ENCODE measurements at regions not wholly inside any gene's neighbourhood (a gene's known extent, or its start where the extent isn't known, plus 50 kb on each side); places are given as distances from the start of the nearest gene placed in this dataset.

DNA sequence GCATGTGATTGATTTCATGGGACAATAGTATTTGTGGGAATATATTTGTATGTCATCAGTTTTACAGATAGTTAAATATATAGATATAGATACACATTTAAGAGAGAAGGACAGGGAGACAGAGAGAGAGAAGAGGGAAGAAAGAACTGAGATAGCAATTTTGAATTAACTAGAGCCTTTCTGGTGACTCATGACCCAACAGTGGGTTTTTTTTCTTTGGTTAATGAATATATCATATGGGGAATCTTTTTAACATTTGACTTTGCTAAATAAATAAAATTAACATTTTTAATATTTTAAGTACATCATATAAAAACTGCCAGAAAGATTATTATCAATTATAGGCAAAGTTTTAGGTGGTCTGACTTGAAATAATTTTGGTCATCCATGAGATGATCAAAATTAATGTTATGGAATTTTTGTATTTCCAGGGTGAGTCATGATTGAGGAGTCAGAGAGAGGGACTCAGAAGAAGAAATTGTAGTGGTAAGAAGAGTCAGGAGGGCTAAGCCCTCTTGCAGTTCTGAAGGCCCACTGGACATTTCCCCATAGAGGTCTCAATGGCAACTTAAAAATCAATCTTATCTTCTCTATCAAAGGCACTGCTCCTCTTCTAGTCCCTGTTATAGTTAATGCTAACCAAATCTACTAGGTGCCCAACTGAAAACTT is 508.1 kb upstream of the MAP3K7 start:
- ChIA-PET POLR2A (ENCODE audit: unreplicated experiment) (no interaction called here), CTCF (no interaction called here)
- no peak overlapping the region for H3K4me3 ChIP-seq (ENCODE audit: low read length)
- no peak for TF ChIP-seq EZH2phosphoT487 (IDR thresholded peaks at IDR 0.05; ENCODE audit: borderline replicate concordance, low read length)
- TF ChIP-seq EZH2 (IDR thresholded peaks at IDR 0.05; ENCODE audit: low read length, unreplicated experiment), result no peak
- TF ChIP-seq, protein P1, sequence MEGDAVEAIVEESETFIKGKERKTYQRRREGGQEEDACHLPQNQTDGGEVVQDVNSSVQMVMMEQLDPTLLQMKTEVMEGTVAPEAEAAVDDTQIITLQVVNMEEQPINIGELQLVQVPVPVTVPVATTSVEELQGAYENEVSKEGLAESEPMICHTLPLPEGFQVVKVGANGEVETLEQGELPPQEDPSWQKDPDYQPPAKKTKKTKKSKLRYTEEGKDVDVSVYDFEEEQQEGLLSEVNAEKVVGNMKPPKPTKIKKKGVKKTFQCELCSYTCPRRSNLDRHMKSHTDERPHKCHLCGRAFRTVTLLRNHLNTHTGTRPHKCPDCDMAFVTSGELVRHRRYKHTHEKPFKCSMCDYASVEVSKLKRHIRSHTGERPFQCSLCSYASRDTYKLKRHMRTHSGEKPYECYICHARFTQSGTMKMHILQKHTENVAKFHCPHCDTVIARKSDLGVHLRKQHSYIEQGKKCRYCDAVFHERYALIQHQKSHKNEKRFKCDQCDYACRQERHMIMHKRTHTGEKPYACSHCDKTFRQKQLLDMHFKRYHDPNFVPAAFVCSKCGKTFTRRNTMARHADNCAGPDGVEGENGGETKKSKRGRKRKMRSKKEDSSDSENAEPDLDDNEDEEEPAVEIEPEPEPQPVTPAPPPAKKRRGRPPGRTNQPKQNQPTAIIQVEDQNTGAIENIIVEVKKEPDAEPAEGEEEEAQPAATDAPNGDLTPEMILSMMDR (conservative IDR thresholded peaks at IDR 0.05; ENCODE audit: low read depth, low read length), result no peak
- H3K36me3 ChIP-seq (ENCODE audit: low read depth, low read length), result no peaks in the 10 kb centered on the region
- no peaks in the 10 kb centered on the region for H3F3A ChIP-seq (ENCODE audit: low read length, unreplicated experiment)
- H3K9me3 ChIP-seq (ENCODE audit: low read length), result no peaks in the 10 kb centered on the region
- intact Hi-C loops (cut with micrococcal nuclease), result no loop called here
- H3K27ac ChIP-seq (ENCODE audit: low read length), result no peak overlapping the region
- no peak for ATAC-seq
- H3K9me2 ChIP-seq (replicated peaks; ENCODE audit: low read length), result no peaks in the 10 kb centered on the region
- no peak overlapping the region for H2AFZ ChIP-seq (ENCODE audit: low read length)
- H3K27me3 ChIP-seq (ENCODE audit: low read length), result no peaks in the 10 kb centered on the region
- BruUV-seq (replicated peaks), result no TSS peak
- no peak overlapping the region for H3K4me2 ChIP-seq (ENCODE audit: low read length)
- H3K79me2 ChIP-seq (ENCODE audit: low read length), result no peaks in the 10 kb centered on the region
- DNase-seq, result no peak
- no peak overlapping the region for H3K9ac ChIP-seq (ENCODE audit: low read length)
- no peaks in the 10 kb centered on the region for H3K4me1 ChIP-seq (ENCODE audit: insufficient read depth, low read length)
- H4K20me1 ChIP-seq (ENCODE audit: low read length), result no peaks in the 10 kb centered on the region

DNA sequence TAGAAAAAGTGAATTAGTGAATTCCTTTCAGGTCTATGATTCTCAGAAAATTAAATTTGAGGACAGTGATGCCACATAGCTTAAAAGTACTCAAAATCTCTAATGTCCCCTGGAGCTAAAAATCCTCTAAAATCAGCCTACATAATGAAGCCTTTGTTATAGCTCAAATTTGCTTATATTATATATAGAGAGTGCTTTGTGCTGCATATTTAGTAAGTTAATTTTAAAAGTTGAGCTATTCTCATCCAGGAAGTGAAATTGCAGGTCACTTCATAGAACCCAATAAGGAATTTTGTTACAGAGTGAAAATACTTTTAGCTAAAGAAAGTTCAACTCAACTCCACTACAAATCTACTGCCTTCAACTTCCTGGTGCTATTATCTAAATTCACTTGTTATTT is 507.5 kb upstream of the MAP3K7 start:
- BruUV-seq (replicated peaks), result no TSS peak
- ChIA-PET CTCF (no interaction called here), POLR2A (ENCODE audit: unreplicated experiment) (no interaction called here)
- H3K9me3 ChIP-seq (ENCODE audit: low read length), result no peaks in the 10 kb centered on the region
- no peak overlapping the region for H3K9ac ChIP-seq (ENCODE audit: low read length)
- no peaks in the 10 kb centered on the region for H3K4me1 ChIP-seq (ENCODE audit: insufficient read depth, low read length)
- no peaks in the 10 kb centered on the region for H3F3A ChIP-seq (ENCODE audit: low read length, unreplicated experiment)
- no peak for DNase-seq
- H3K9me2 ChIP-seq (replicated peaks; ENCODE audit: low read length), result no peaks in the 10 kb centered on the region
- H3K27ac ChIP-seq (ENCODE audit: low read length), result no peak overlapping the region
- H3K4me2 ChIP-seq (ENCODE audit: low read length), result no peak overlapping the region
- no peaks in the 10 kb centered on the region for H4K20me1 ChIP-seq (ENCODE audit: low read length)
- ATAC-seq, result no peak
- TF ChIP-seq EZH2phosphoT487 (IDR thresholded peaks at IDR 0.05; ENCODE audit: borderline replicate concordance, low read length) (no peak), EZH2 (IDR thresholded peaks at IDR 0.05; ENCODE audit: low read length, unreplicated experiment) (no peak)
- TF ChIP-seq, protein P1 (conservative IDR thresholded peaks at IDR 0.05; ENCODE audit: low read depth, low read length), result no peak
- no peaks in the 10 kb centered on the region for H3K36me3 ChIP-seq (ENCODE audit: low read depth, low read length)
- no peaks in the 10 kb centered on the region for H3K79me2 ChIP-seq (ENCODE audit: low read length)
- no peaks in the 10 kb centered on the region for H3K27me3 ChIP-seq (ENCODE audit: low read length)
- no peak overlapping the region for H2AFZ ChIP-seq (ENCODE audit: low read length)
- no peak overlapping the region for H3K4me3 ChIP-seq (ENCODE audit: low read length)
- intact Hi-C loops (cut with micrococcal nuclease), result no loop called here

DNA sequence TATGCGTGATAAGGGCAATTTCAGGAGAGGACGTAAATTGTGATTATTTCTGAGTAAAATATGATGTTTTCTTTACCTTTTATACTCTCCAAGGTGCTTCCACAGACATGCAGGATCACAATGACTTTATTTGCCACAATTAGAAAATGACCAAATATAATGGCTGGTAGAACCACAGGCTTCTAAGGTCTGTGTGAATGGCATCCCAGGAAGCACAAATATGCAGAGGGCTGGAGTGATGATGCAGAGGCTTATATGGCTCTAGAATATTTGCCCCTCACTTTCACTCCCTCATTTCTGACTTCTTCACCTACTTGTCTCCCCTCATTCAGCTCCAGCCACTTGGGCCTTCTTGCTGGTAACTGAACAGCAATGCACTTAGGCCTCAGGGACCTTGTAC is 502.1 kb upstream of the MAP3K7 start:
- no TSS peak for BruUV-seq (replicated peaks)
- Histone ChIP-seq H2AFZ (ENCODE audit: low read length) (no peak overlapping the region), H3F3A (ENCODE audit: low read length, unreplicated experiment) (no peaks in the 10 kb centered on the region), H3K36me3 (ENCODE audit: low read depth, low read length) (no peaks in the 10 kb centered on the region), H3K9ac (ENCODE audit: low read length) (no peak overlapping the region), H3K4me1 (ENCODE audit: insufficient read depth, low read length) (no peaks in the 10 kb centered on the region), H3K9me3 (ENCODE audit: low read length) (no peaks in the 10 kb centered on the region), H3K4me3 (ENCODE audit: low read length) (no peak overlapping the region), H3K27me3 (ENCODE audit: low read length) (no peaks in the 10 kb centered on the region), H3K4me2 (ENCODE audit: low read length) (no peak overlapping the region), H3K9me2 (replicated peaks; ENCODE audit: low read length) (no peaks in the 10 kb centered on the region), H4K20me1 (ENCODE audit: low read length) (no peaks in the 10 kb centered on the region), H3K79me2 (ENCODE audit: low read length) (no peaks in the 10 kb centered on the region), H3K27ac (ENCODE audit: low read length) (no peak overlapping the region)
- TF ChIP-seq EZH2phosphoT487 (IDR thresholded peaks at IDR 0.05; ENCODE audit: borderline replicate concordance, low read length) (no peak), EZH2 (IDR thresholded peaks at IDR 0.05; ENCODE audit: low read length, unreplicated experiment) (no peak)
- TF ChIP-seq, protein P1 (conservative IDR thresholded peaks at IDR 0.05; ENCODE audit: low read depth, low read length), result no peak
- POLR2A ChIA-PET (ENCODE audit: unreplicated experiment), result interaction anchor here (0.6 kb wide), 1 partner anchor 483 kb away, joined by 4 read pairs; no protein-coding TSS in a partner anchor
- CTCF ChIA-PET, result no interaction called here
- DNase-seq (no peak), ATAC-seq (no peak)
- intact Hi-C loops (cut with micrococcal nuclease), result no loop called here

Measured in PC-3 (cell line).